Gastrocnemius medialis (tissue), 4 donors: ENCODE measurements at regions not wholly inside any gene's neighbourhood (a gene's known extent, or its start where the extent isn't known, plus 50 kb on each side); places are given as distances from the start of the nearest gene placed in this dataset.

Experiments
- POLR2A ChIP-seq, 2 donors: fragments of 450-650 bp; IDR thresholded peaks; one replicate each; pipeline ENCODE4 v1.6.1; 2017; ENCODE audit warnings: antibody characterized with exemption in 2 of 2, mild to moderate bottlenecking in 2 of 2, moderate library complexity in 2 of 2
- TF ChIP-seq, protein P1 (sequence below), 5 experiments: fragments of 450-650 bp in 3 of 5; fragments of 200-600 bp in 2 of 5; sonication (generic) in 2 of 5; IDR thresholded peaks in 4 of 5; conservative IDR thresholded peaks in 1 of 5; 1 replicate in 4 of 5; 2 replicates in 1 of 5; pipeline ENCODE4 v1.5.1; 2016 to 2019; ENCODE audit warnings: antibody characterized with exemption in 5 of 5, mild to moderate bottlenecking in 3 of 5, moderate library complexity in 3 of 5

- TF ChIP-seq POLR2A (IDR thresholded peaks at IDR 0.05) = no peak
- TF ChIP-seq, protein P1, sequence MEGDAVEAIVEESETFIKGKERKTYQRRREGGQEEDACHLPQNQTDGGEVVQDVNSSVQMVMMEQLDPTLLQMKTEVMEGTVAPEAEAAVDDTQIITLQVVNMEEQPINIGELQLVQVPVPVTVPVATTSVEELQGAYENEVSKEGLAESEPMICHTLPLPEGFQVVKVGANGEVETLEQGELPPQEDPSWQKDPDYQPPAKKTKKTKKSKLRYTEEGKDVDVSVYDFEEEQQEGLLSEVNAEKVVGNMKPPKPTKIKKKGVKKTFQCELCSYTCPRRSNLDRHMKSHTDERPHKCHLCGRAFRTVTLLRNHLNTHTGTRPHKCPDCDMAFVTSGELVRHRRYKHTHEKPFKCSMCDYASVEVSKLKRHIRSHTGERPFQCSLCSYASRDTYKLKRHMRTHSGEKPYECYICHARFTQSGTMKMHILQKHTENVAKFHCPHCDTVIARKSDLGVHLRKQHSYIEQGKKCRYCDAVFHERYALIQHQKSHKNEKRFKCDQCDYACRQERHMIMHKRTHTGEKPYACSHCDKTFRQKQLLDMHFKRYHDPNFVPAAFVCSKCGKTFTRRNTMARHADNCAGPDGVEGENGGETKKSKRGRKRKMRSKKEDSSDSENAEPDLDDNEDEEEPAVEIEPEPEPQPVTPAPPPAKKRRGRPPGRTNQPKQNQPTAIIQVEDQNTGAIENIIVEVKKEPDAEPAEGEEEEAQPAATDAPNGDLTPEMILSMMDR (IDR thresholded peaks at IDR 0.05 in 4 of 5, conservative IDR thresholded peaks at IDR 0.05 in 1 of 5) = no peak
Observed at GRCh38 chr6:53986721-53987521, 124.3 kb upstream of the MLIP start.
